GM12878 (cell line): ENCODE measurements at regions not wholly inside any gene's neighbourhood (a gene's known extent, or its start where the extent isn't known, plus 50 kb on each side); places are given as distances from the start of the nearest gene placed in this dataset.

Source experiments
- ATAC-seq: fragments of 200-7000 bp; cut with Tn5 transposase; 3 replicates; pipeline ENCODE4 v1.9.1; 2020; ENCODE audit warnings: mild to moderate bottlenecking, moderate library complexity
- BruUV-seq: library from RNA; stranded (reverse); fragments of 400-500 nt; replicated peaks from 2 replicates; lab custom pipeline; 2021; lab: Mats Ljungman, UMichigan
- CTCF ChIA-PET: fragments of 300-600 bp; sonication (Branson Sonifier 250); formaldehyde crosslinking; extraction: SDS; loops from one replicate; lab custom pipeline; 2021; ENCODE audit warnings: inconsistent platforms; lab: Yijun Ruan, JAX
- POLR2A ChIA-PET: fragments of 350-600 bp; formaldehyde crosslinking; extraction: SDS; loops from one replicate; lab custom pipeline; 2021; ENCODE audit warnings: inconsistent platforms; lab: Charles Lee
- RAD21 ChIA-PET: fragments of 300-600 bp; sonication (Branson Sonifier 250); formaldehyde crosslinking; loops from one replicate; lab custom pipeline; 2023; ENCODE audit warnings: antibody characterized with exemption; ENCODE audit not compliant: unreplicated experiment; lab: Charles Lee
- SMC1A ChIA-PET: fragments of 300-600 bp; sonication (Branson Sonifier 250); formaldehyde crosslinking; loops from one replicate; lab custom pipeline; 2023; ENCODE audit not compliant: unreplicated experiment, uncharacterized antibody; lab: Charles Lee
- DNase-seq: peaks from one replicate; pipeline ENCODE4 v3.0.0-alpha.2; 2011; ENCODE audit warnings: low read depth, low spot score
- FAIRE-seq: peaks from 3 replicates; lab custom pipeline; 2011; peaks lifted over from hg19 to GRCh38; lab: Jason Lieb, UNC
- H2AFZ ChIP-seq: 2 replicates; pipeline ENCODE4 v1.6.0; 2011; ENCODE audit warnings: low read depth, low read length, control low read depth; ENCODE audit not compliant: control insufficient read depth
- H3K27ac ChIP-seq: 2 replicates; pipeline ENCODE4 v1.5.1; 2011; ENCODE audit warnings: control low read depth; ENCODE audit not compliant: control insufficient read depth, insufficient read depth
- H3K27me3 ChIP-seq, 2 experiments: replicated peaks in 1 of 2; 2 replicates each; pipeline versions ENCODE4 v1.6.0 to v1.6.1; 2011; ENCODE audit warnings: low read length in 1 of 2; ENCODE audit not compliant: control insufficient read depth in 2 of 2, insufficient read depth in 2 of 2
- H3K36me3 ChIP-seq, 2 experiments: 2 replicates each; pipeline ENCODE4 v1.5.1; 2011; ENCODE audit warnings: low read length in 1 of 2; ENCODE audit not compliant: control insufficient read depth in 2 of 2, insufficient read depth in 2 of 2
- H3K4me1 ChIP-seq: 2 replicates; pipeline ENCODE4 v1.6.1; 2011; ENCODE audit warnings: mild to moderate bottlenecking, low read length, moderate library complexity, mixed read lengths; ENCODE audit not compliant: control insufficient read depth, insufficient read depth
- H3K4me2 ChIP-seq: 2 replicates; pipeline ENCODE4 v1.6.0; 2011; ENCODE audit warnings: control low read depth; ENCODE audit not compliant: control insufficient read depth, insufficient read depth
- H3K4me3 ChIP-seq: fragments of 200-600 bp; sonication (generic); 2 replicates; pipeline ENCODE4 v1.5.1; 2016
- H3K79me2 ChIP-seq: 2 replicates; pipeline ENCODE4 v1.6.0; 2011; ENCODE audit warnings: low read length; ENCODE audit not compliant: control insufficient read depth, insufficient read depth
- H3K9ac ChIP-seq: 2 replicates; pipeline ENCODE4 v1.8.0; 2011; ENCODE audit warnings: low read length, control low read depth, mixed read lengths; ENCODE audit not compliant: control insufficient read depth, insufficient read depth
- H3K9me3 ChIP-seq: replicated peaks from 3 replicates; pipeline ENCODE4 v1.5.1; 2011; ENCODE audit warnings: mild to moderate bottlenecking, low read length; ENCODE audit not compliant: control insufficient read depth, insufficient read depth
- H4K20me1 ChIP-seq: 2 replicates; pipeline ENCODE4 v1.6.0; 2011; ENCODE audit not compliant: control insufficient read depth, insufficient read depth
- CBX3 ChIP-seq: fragments of 200-600 bp; sonication (generic); IDR thresholded peaks from 2 replicates; pipeline ENCODE4 v1.6.1; 2016; ENCODE audit warnings: low read depth, borderline replicate concordance
- KAT2A ChIP-seq: conservative IDR thresholded peaks from 2 replicates; pipeline ENCODE4 v1.6.1; 2011; ENCODE audit warnings: low read depth, low read length; ENCODE audit not compliant: control insufficient read depth
- REST ChIP-seq: IDR thresholded peaks from 2 replicates; pipeline ENCODE4 v1.6.1; 2012; ENCODE audit warnings: mild to moderate bottlenecking, low read depth, low read length
- RUNX3 ChIP-seq: IDR thresholded peaks from 2 replicates; pipeline ENCODE4 v1.6.1; 2012; ENCODE audit warnings: low read length, inconsistent platforms
- WRNIP1 ChIP-seq: IDR thresholded peaks from 2 replicates; pipeline ENCODE4 v1.6.1; 2011; ENCODE audit warnings: low read depth, low read length, improper control_type of control experiment, borderline replicate concordance
- ZNF687 ChIP-seq: fragments of 450-650 bp; IDR thresholded peaks from 2 replicates; pipeline ENCODE4 v1.6.1; 2017; ENCODE audit warnings: mild to moderate bottlenecking, moderate library complexity
- ZSCAN29 ChIP-seq: fragments of 450-650 bp; IDR thresholded peaks from 2 replicates; pipeline ENCODE4 v1.6.1; 2017; ENCODE audit warnings: mild to moderate bottlenecking, moderate library complexity
- in situ Hi-C: fragments of 300-500 bp; cut with MboI; formaldehyde crosslinking; loops from 9 replicates; pipeline ENCODE4 v1.14.3; 2018; ENCODE audit warnings: mixed read lengths
- intact Hi-C: fragments of 100-400 bp; cut with micrococcal nuclease; formaldehyde crosslinking; loops from one replicate; pipeline ENCODE4 v1.14.2; 2022; ENCODE audit not compliant: unreplicated experiment
- TF ChIP-seq, protein P1 (sequence below): fragments of 150-350 bp; IDR thresholded peaks from 2 replicates; pipeline ENCODE4 v1.6.1; 2014; ENCODE audit warnings: mild to moderate bottlenecking, low read depth, low read length
- TF ChIP-seq, protein P2 (sequence below): IDR thresholded peaks from 2 replicates; pipeline ENCODE4 v1.6.1; 2012; ENCODE audit warnings: low read depth, low read length, improper control_type of control experiment
- TF ChIP-seq, protein P3 (sequence below): fragments of 450-650 bp; formaldehyde crosslinking; IDR thresholded peaks from 2 replicates; pipeline ENCODE4 v1.4.0; 2020; ENCODE audit warnings: mild to moderate bottlenecking, moderate library complexity

DNA sequence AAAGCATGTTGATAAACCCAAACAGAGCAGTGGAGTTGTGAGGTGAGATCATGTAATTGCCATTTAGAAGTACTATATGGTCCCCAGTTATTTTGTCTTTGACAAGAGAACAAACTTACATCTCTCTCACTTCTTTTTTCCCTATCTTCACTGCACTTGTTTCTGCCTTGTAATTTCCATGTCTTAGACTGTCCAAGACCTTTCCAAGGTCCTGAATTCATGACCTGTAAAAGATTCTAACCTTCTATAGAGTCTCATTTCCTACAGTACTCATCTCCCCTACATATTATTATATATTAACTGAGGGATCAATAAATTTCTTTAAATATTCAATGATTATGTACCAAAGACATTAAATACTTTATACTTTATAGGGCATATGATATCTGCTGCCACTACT is 295.3 kb upstream of the KIF2B start:
- no peak for FAIRE-seq
- no peak overlapping the region for H3K9ac ChIP-seq
- H3K4me2 ChIP-seq: no peak overlapping the region
- ATAC-seq: no peak
- ChIA-PET RAD21 (no interaction called here), SMC1A (interaction anchor here (0.5 to 0.6 kb wide), 2 partner anchors 56 to 78 kb away, joined by 3 to 4 read pairs; no protein-coding TSS in a partner anchor), CTCF (no interaction called here), POLR2A (no interaction called here)
- no peak overlapping the region for H3K4me3 ChIP-seq
- no TSS peak for BruUV-seq
- in situ Hi-C loops (no loop called here), intact Hi-C loops (no loop called here)
- no peaks in the 10 kb centered on the region for H3K4me1 ChIP-seq
- H3K9me3 ChIP-seq: no peaks in the 10 kb centered on the region
- no peaks in the 10 kb centered on the region for H3K79me2 ChIP-seq
- no peaks in the 10 kb centered on the region for H3K36me3 ChIP-seq
- H3K27me3 ChIP-seq: no peaks in the 10 kb centered on the region
- H3K27ac ChIP-seq: no peak overlapping the region
- no peak for DNase-seq
- no peak overlapping the region for H2AFZ ChIP-seq
- H4K20me1 ChIP-seq: no peaks in the 10 kb centered on the region
- no peak for TF ChIP-seq RUNX3
- no peak for TF ChIP-seq CBX3
- no peak for TF ChIP-seq WRNIP1
- TF ChIP-seq, protein P1, sequence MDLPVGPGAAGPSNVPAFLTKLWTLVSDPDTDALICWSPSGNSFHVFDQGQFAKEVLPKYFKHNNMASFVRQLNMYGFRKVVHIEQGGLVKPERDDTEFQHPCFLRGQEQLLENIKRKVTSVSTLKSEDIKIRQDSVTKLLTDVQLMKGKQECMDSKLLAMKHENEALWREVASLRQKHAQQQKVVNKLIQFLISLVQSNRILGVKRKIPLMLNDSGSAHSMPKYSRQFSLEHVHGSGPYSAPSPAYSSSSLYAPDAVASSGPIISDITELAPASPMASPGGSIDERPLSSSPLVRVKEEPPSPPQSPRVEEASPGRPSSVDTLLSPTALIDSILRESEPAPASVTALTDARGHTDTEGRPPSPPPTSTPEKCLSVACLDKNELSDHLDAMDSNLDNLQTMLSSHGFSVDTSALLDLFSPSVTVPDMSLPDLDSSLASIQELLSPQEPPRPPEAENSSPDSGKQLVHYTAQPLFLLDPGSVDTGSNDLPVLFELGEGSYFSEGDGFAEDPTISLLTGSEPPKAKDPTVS: no peak
- TF ChIP-seq REST: no peak
- TF ChIP-seq ZNF687: no peak
- TF ChIP-seq KAT2A: no peak
- TF ChIP-seq, protein P2, sequence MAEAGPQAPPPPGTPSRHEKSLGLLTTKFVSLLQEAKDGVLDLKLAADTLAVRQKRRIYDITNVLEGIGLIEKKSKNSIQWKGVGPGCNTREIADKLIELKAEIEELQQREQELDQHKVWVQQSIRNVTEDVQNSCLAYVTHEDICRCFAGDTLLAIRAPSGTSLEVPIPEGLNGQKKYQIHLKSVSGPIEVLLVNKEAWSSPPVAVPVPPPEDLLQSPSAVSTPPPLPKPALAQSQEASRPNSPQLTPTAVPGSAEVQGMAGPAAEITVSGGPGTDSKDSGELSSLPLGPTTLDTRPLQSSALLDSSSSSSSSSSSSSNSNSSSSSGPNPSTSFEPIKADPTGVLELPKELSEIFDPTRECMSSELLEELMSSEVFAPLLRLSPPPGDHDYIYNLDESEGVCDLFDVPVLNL: no peak
- TF ChIP-seq, protein P3, sequence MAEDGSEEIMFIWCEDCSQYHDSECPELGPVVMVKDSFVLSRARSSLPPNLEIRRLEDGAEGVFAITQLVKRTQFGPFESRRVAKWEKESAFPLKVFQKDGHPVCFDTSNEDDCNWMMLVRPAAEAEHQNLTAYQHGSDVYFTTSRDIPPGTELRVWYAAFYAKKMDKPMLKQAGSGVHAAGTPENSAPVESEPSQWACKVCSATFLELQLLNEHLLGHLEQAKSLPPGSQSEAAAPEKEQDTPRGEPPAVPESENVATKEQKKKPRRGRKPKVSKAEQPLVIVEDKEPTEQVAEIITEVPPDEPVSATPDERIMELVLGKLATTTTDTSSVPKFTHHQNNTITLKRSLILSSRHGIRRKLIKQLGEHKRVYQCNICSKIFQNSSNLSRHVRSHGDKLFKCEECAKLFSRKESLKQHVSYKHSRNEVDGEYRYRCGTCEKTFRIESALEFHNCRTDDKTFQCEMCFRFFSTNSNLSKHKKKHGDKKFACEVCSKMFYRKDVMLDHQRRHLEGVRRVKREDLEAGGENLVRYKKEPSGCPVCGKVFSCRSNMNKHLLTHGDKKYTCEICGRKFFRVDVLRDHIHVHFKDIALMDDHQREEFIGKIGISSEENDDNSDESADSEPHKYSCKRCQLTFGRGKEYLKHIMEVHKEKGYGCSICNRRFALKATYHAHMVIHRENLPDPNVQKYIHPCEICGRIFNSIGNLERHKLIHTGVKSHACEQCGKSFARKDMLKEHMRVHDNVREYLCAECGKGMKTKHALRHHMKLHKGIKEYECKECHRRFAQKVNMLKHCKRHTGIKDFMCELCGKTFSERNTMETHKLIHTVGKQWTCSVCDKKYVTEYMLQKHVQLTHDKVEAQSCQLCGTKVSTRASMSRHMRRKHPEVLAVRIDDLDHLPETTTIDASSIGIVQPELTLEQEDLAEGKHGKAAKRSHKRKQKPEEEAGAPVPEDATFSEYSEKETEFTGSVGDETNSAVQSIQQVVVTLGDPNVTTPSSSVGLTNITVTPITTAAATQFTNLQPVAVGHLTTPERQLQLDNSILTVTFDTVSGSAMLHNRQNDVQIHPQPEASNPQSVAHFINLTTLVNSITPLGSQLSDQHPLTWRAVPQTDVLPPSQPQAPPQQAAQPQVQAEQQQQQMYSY (CRISPR knock-in tag): no peak
- no peak for TF ChIP-seq ZSCAN29
